ENCODE measurements at regions not wholly inside any gene's neighbourhood (a gene's known extent, or its start where the extent isn't known, plus 50 kb on each side); places are given as distances from the start of the nearest gene placed in this dataset.

GRCh38 chr10:2982146-2982545, 85.2 kb upstream of the PFKP start:
- no peak for DNase-seq (ENCODE audit: low read depth in 1 of 2, low spot score in 1 of 2)

GRCh38 chr10:2981361-2981801, 86.0 kb upstream of the PFKP start:
- DNase-seq (ENCODE audit: low read depth in 1 of 2, low spot score in 1 of 2) = no peak

GRCh38 chr10:2980791-2981360, 86.5 kb upstream of the PFKP start:
- DNase-seq (ENCODE audit: low read depth in 1 of 2, low spot score in 1 of 2) = no peak

- DNase-seq (ENCODE audit: low read depth in 1 of 2, low spot score in 1 of 2) = no peak
Observed at GRCh38 chr10:2980116-2980515, 87.2 kb upstream of the PFKP start.

GRCh38 chr10:2979306-2979705, 88.0 kb upstream of the PFKP start:
- no peak for DNase-seq (ENCODE audit: low read depth in 1 of 2, low spot score in 1 of 2)

- DNase-seq (ENCODE audit: low read depth in 1 of 2, low spot score in 1 of 2) = no peak
Observed at GRCh38 chr10:2978574-2979273, 88.6 kb upstream of the PFKP start.

- no peak for DNase-seq (ENCODE audit: low read depth in 1 of 2, low spot score in 1 of 2)
Observed at GRCh38 chr10:2978111-2978510, 89.2 kb upstream of the PFKP start.

GRCh38 chr10:2974503-2975207, 92.7 kb upstream of the PFKP start:
- DNase-seq (ENCODE audit: low read depth in 1 of 2, low spot score in 1 of 2) = no peak

- no peak for DNase-seq (ENCODE audit: low read depth in 1 of 2, low spot score in 1 of 2)
Observed at GRCh38 chr10:2974083-2974482, 93.3 kb upstream of the PFKP start.

GRCh38 chr10:2972810-2973209, 94.5 kb upstream of the PFKP start:
- DNase-seq (ENCODE audit: low read depth in 1 of 2, low spot score in 1 of 2) = no peak

GRCh38 chr10:2972216-2972615, 95.1 kb upstream of the PFKP start:
- no peak for DNase-seq (ENCODE audit: low read depth in 1 of 2, low spot score in 1 of 2)

GRCh38 chr10:2970190-2970823, 97.0 kb upstream of the PFKP start:
- no peak for DNase-seq (ENCODE audit: low read depth in 1 of 2, low spot score in 1 of 2)

GRCh38 chr10:2968401-2969058, 98.8 kb upstream of the PFKP start:
- DNase-seq (ENCODE audit: low read depth in 1 of 2, low spot score in 1 of 2) = no peak

- DNase-seq (ENCODE audit: low read depth in 1 of 2, low spot score in 1 of 2) = no peak
Observed at GRCh38 chr10:2966134-2966533, 101.2 kb upstream of the PFKP start.

GRCh38 chr10:2964632-2965296, 102.6 kb upstream of the PFKP start:
- no peak for DNase-seq (ENCODE audit: low read depth in 1 of 2, low spot score in 1 of 2)

- DNase-seq (ENCODE audit: low read depth in 1 of 2, low spot score in 1 of 2) = no peak
Observed at GRCh38 chr10:2963889-2964631, 103.3 kb upstream of the PFKP start.

- DNase-seq (ENCODE audit: low read depth in 1 of 2, low spot score in 1 of 2) = no peak
Observed at GRCh38 chr10:2962194-2962593, 105.2 kb upstream of the PFKP start.

GRCh38 chr10:2958659-2959058, 108.7 kb upstream of the PFKP start:
- no peak for DNase-seq (ENCODE audit: low read depth in 1 of 2, low spot score in 1 of 2)

GRCh38 chr10:2957785-2958184, 109.6 kb upstream of the PFKP start:
- DNase-seq (ENCODE audit: low read depth in 1 of 2, low spot score in 1 of 2) = no peak

GRCh38 chr10:2955064-2955463, 112.3 kb upstream of the PFKP start:
- no peak for DNase-seq (ENCODE audit: low read depth in 1 of 2, low spot score in 1 of 2)

All from activated T-helper 1 cell treated with anti-CD3 and anti-CD28 coated beads, Interleukin-2, amount 50 U/mL, for 16 hours (primary cell).